Keratinocyte (primary cell): ENCODE measurements at regions not wholly inside any gene's neighbourhood (a gene's known extent, or its start where the extent isn't known, plus 50 kb on each side); places are given as distances from the start of the nearest gene placed in this dataset.

ENCODE experiments used
- CTCF ChIP-seq, 3 experiments: IDR thresholded peaks in 1 of 3; conservative IDR thresholded peaks in 1 of 3; optimal IDR thresholded peaks in 1 of 3; 2 replicates in 2 of 3; 3 replicates in 1 of 3; pipeline versions ENCODE3 to v1.5.1; 2011; ENCODE audit warnings: low read length in 3 of 3, mild to moderate bottlenecking in 3 of 3, moderate library complexity in 2 of 3, control low read depth in 1 of 3, inconsistent platforms in 1 of 3; ENCODE audit not compliant: insufficient read depth in 2 of 3; ENCODE audit errors: extremely low read depth in 1 of 3
- EZH2 ChIP-seq: IDR thresholded peaks from one replicate; pipeline ENCODE4 v1.6.1; 2012; ENCODE audit warnings: inconsistent platforms, mild to moderate bottlenecking, low read length, moderate library complexity

GRCh38 chr12:112602150-112602549 is 183.4 kb downstream of the PTPN11 start:
- TF ChIP-seq CTCF (optimal IDR thresholded peaks at IDR 0.05 in 1 of 3, IDR thresholded peaks at IDR 0.05 in 1 of 3, conservative IDR thresholded peaks at IDR 0.05 in 1 of 3; ENCODE audit: extremely low read depth in 1 of 3, insufficient read depth in 2 of 3, low read length in 3 of 3) (no peak), EZH2 (no peak)
